Tibial artery (tissue), 4 donors: ENCODE measurements at regions not wholly inside any gene's neighbourhood (a gene's known extent, or its start where the extent isn't known, plus 50 kb on each side); places are given as distances from the start of the nearest gene placed in this dataset.

Source experiments
- DNase-seq, 2 donors: peaks; one replicate each; pipeline ENCODE4 v3.0.0-alpha.2; 2019
- H3K27ac ChIP-seq, 2 donors: fragments of 200-600 bp; sonication (generic) in 1 of 2; 1 replicate in 1 of 2; 2 replicates in 1 of 2; pipeline ENCODE4 v1.5.1; 2018 to 2019; ENCODE audit warnings: mild to moderate bottlenecking in 1 of 2
- H3K27me3 ChIP-seq, 2 donors: fragments of 200-600 bp; sonication (generic) in 1 of 2; one replicate each; pipeline versions ENCODE4 v1.5.1 to v1.6.0; 2016 to 2019
- H3K36me3 ChIP-seq, 3 donors: fragments of 200-600 bp; sonication (generic) in 2 of 3; one replicate each; pipeline ENCODE4 v1.5.1; 2016 to 2019; ENCODE audit warnings: mild to moderate bottlenecking in 2 of 3
- H3K4me1 ChIP-seq, 4 donors: fragments of 200-600 bp; sonication (generic) in 2 of 4; 1 replicate in 3 of 4; 2 replicates in 1 of 4; pipeline ENCODE4 v1.5.1; 2016 to 2019
- H3K4me3 ChIP-seq, 2 donors: fragments of 200-600 bp; sonication (generic) in 1 of 2; 1 replicate in 1 of 2; 2 replicates in 1 of 2; pipeline ENCODE4 v1.5.1; 2018 to 2019; ENCODE audit warnings: mild to moderate bottlenecking in 2 of 2
- H3K9me3 ChIP-seq, 3 donors: fragments of 200-600 bp; sonication (generic) in 1 of 3; one replicate each; pipeline ENCODE4 v1.5.1; 2016 to 2019
- intact Hi-C: fragments of 100-400 bp; cut with DNase I; formaldehyde crosslinking; loops from one replicate; pipeline ENCODE4 v1.15.0; 2023; ENCODE audit warnings: low total_unique reads
- TF ChIP-seq, protein P1 (sequence below), 2 experiments: fragments of 200-600 bp in 1 of 2; fragments of 450-650 bp in 1 of 2; IDR thresholded peaks; one replicate each; pipeline ENCODE4 v1.5.1; 2017 to 2019; ENCODE audit warnings: antibody characterized with exemption in 2 of 2, mild to moderate bottlenecking in 1 of 2, moderate library complexity in 1 of 2

- H3K36me3 ChIP-seq, result no peaks in the 10 kb centered on the region
- no peaks in the 10 kb centered on the region for H3K27me3 ChIP-seq
- DNase-seq, result no peak
- H3K27ac ChIP-seq, result no peak overlapping the region
- H3K4me1 ChIP-seq, result no peaks in the 10 kb centered on the region
- intact Hi-C loops, result no loop called here
- TF ChIP-seq, protein P1, sequence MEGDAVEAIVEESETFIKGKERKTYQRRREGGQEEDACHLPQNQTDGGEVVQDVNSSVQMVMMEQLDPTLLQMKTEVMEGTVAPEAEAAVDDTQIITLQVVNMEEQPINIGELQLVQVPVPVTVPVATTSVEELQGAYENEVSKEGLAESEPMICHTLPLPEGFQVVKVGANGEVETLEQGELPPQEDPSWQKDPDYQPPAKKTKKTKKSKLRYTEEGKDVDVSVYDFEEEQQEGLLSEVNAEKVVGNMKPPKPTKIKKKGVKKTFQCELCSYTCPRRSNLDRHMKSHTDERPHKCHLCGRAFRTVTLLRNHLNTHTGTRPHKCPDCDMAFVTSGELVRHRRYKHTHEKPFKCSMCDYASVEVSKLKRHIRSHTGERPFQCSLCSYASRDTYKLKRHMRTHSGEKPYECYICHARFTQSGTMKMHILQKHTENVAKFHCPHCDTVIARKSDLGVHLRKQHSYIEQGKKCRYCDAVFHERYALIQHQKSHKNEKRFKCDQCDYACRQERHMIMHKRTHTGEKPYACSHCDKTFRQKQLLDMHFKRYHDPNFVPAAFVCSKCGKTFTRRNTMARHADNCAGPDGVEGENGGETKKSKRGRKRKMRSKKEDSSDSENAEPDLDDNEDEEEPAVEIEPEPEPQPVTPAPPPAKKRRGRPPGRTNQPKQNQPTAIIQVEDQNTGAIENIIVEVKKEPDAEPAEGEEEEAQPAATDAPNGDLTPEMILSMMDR (IDR thresholded peaks at IDR 0.05), result no peak
- peaks cover 0 to 8% (median 4%) of the 10 kb centered on the region in 3 donors for H3K9me3 ChIP-seq
- no peak overlapping the region for H3K4me3 ChIP-seq
Observed at GRCh38 chr2:219959471-219959870, 332.0 kb downstream of the SLC4A3 start.

DNA sequence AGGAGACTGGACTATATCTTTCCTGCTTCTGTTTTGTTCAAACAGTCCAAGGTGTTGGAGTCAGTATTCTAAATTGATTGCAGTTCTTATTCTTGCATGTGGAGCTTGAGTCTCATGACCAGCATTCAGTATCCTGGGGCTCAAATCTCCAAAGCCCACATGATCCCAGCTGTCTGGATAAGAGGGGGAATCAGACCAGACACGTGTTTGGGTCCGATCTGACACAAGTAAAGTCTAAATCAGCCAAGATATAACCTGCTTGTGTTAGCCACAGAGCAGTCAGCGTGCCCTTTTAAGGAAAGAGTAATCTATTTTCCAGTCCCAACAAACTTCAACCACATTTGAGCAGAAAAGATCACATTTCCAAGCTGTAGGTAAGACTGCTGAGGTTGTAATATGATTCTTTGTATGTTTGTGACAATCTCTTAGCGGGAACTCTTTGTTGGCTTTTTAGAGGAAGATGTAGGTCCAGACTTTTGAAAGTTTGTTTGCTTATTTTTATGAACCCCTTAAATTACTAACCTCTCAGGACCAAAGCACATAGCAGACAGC is 334.6 kb downstream of the SLC4A3 start:
- no peaks in the 10 kb centered on the region for H3K4me1 ChIP-seq
- H3K27me3 ChIP-seq, result no peaks in the 10 kb centered on the region
- no peak overlapping the region for H3K4me3 ChIP-seq
- H3K27ac ChIP-seq, result no peak overlapping the region
- no peak for DNase-seq
- no peaks in the 10 kb centered on the region for H3K36me3 ChIP-seq
- peaks cover 0 to 4% (median 0%) of the 10 kb centered on the region in 3 donors for H3K9me3 ChIP-seq
- TF ChIP-seq, protein P1 (IDR thresholded peaks at IDR 0.05), result no peak
- intact Hi-C loops, result no loop called here

GRCh38 chr2:219962801-219963200 is 335.4 kb downstream of the SLC4A3 start:
- Histone ChIP-seq H3K9me3 (no peaks in the 10 kb centered on the region), H3K4me1 (no peaks in the 10 kb centered on the region), H3K27me3 (no peaks in the 10 kb centered on the region), H3K27ac (no peak overlapping the region), H3K36me3 (no peaks in the 10 kb centered on the region), H3K4me3 (no peak overlapping the region)
- TF ChIP-seq, protein P1 (IDR thresholded peaks at IDR 0.05), result no peak
- intact Hi-C loops, result no loop called here
- no peak for DNase-seq

GRCh38 chr2:219965287-219966194 is 338.1 kb downstream of the SLC4A3 start:
- H3K9me3 ChIP-seq, result no peaks in the 10 kb centered on the region
- no peak overlapping the region for H3K4me3 ChIP-seq
- no peak for DNase-seq
- intact Hi-C loops, result no loop called here
- H3K27ac ChIP-seq, result no peak overlapping the region
- no peaks in the 10 kb centered on the region for H3K27me3 ChIP-seq
- TF ChIP-seq, protein P1 (IDR thresholded peaks at IDR 0.05), result no peak
- H3K4me1 ChIP-seq, result no peaks in the 10 kb centered on the region
- no peaks in the 10 kb centered on the region for H3K36me3 ChIP-seq

GRCh38 chr2:219967247-219968245 is 340.1 kb downstream of the SLC4A3 start:
- Histone ChIP-seq H3K36me3 (no peaks in the 10 kb centered on the region), H3K27me3 (no peaks in the 10 kb centered on the region), H3K9me3 (no peaks in the 10 kb centered on the region), H3K4me3 (no peak overlapping the region), H3K4me1 (no peaks in the 10 kb centered on the region), H3K27ac (no peak overlapping the region)
- TF ChIP-seq, protein P1 (IDR thresholded peaks at IDR 0.05), result no peak
- DNase-seq, result no peak
- intact Hi-C loops, result no loop called here
